Glutamatergic neuron (in vitro differentiated cells): ENCODE measurements at regions not wholly inside any gene's neighbourhood (a gene's known extent, or its start where the extent isn't known, plus 50 kb on each side); places are given as distances from the start of the nearest gene placed in this dataset.

Experiments
- DNase-seq: peaks from one replicate; pipeline ENCODE4 v3.0.0; 2022
- H3K27ac Mint-ChIP-seq: one replicate; pipeline ENCODE4 v1.8.0; 2020; ENCODE audit warnings: mild to moderate bottlenecking, mixed read lengths, inconsistent platforms; ENCODE audit not compliant: unreplicated experiment
- H3K27me3 Mint-ChIP-seq: one replicate; pipeline ENCODE4 v1.8.0; 2020; ENCODE audit warnings: mild to moderate bottlenecking, moderate library complexity, mixed read lengths, inconsistent platforms; ENCODE audit not compliant: unreplicated experiment
- H3K36me3 Mint-ChIP-seq: one replicate; pipeline ENCODE4 v1.8.0; 2020; ENCODE audit warnings: mild to moderate bottlenecking, mixed read lengths, inconsistent platforms; ENCODE audit not compliant: unreplicated experiment
- H3K4me1 Mint-ChIP-seq: one replicate; pipeline ENCODE4 v1.8.0; 2020; ENCODE audit warnings: mild to moderate bottlenecking, low read depth, mixed read lengths, inconsistent platforms; ENCODE audit not compliant: unreplicated experiment
- H3K4me3 Mint-ChIP-seq: one replicate; pipeline ENCODE4 v1.8.0; 2020; ENCODE audit warnings: mild to moderate bottlenecking, mixed read lengths, inconsistent platforms; ENCODE audit not compliant: unreplicated experiment
- H3K9me3 Mint-ChIP-seq: one replicate; pipeline ENCODE4 v1.8.0; 2020; ENCODE audit warnings: mild to moderate bottlenecking, moderate library complexity, mixed read lengths, inconsistent platforms; ENCODE audit not compliant: unreplicated experiment
- TF ChIP-seq, protein P1 (sequence below): fragments of 200-600 bp; sonication (generic); IDR thresholded peaks from one replicate; pipeline ENCODE4 v1.5.0; 2021; ENCODE audit not compliant: partially characterized antibody, unreplicated experiment

DNA sequence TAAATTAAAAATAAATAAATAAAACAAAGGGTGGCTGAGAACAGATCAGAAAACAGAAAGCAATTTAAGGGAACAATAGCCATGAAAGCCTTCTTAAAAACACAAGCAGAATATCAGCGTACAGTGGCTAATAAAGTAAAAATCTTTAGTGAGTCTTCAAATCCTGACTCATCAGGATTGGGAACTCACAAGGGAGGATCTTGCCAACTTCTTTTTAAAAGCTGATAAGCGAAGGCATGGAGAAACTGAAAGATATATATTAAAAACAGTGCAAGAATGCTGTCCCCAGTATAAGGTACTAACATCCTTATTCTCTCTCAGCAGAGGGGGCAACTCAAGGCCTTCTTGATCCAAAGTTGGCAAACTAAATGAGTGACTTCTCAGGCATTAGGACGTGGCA, 180.1 kb downstream of the DHX15 start:
- Mint-ChIP-seq H3K4me1 (no peaks in the 10 kb centered on the region), H3K4me3 (no peak overlapping the region), H3K9me3 (no peaks in the 10 kb centered on the region), H3K27me3 (no peaks in the 10 kb centered on the region), H3K36me3 (peaks cover 9% of the 10 kb centered on the region), H3K27ac (no peak overlapping the region)
- DNase-seq: no peak
- TF ChIP-seq, protein P1, sequence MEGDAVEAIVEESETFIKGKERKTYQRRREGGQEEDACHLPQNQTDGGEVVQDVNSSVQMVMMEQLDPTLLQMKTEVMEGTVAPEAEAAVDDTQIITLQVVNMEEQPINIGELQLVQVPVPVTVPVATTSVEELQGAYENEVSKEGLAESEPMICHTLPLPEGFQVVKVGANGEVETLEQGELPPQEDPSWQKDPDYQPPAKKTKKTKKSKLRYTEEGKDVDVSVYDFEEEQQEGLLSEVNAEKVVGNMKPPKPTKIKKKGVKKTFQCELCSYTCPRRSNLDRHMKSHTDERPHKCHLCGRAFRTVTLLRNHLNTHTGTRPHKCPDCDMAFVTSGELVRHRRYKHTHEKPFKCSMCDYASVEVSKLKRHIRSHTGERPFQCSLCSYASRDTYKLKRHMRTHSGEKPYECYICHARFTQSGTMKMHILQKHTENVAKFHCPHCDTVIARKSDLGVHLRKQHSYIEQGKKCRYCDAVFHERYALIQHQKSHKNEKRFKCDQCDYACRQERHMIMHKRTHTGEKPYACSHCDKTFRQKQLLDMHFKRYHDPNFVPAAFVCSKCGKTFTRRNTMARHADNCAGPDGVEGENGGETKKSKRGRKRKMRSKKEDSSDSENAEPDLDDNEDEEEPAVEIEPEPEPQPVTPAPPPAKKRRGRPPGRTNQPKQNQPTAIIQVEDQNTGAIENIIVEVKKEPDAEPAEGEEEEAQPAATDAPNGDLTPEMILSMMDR: no peak

DNA sequence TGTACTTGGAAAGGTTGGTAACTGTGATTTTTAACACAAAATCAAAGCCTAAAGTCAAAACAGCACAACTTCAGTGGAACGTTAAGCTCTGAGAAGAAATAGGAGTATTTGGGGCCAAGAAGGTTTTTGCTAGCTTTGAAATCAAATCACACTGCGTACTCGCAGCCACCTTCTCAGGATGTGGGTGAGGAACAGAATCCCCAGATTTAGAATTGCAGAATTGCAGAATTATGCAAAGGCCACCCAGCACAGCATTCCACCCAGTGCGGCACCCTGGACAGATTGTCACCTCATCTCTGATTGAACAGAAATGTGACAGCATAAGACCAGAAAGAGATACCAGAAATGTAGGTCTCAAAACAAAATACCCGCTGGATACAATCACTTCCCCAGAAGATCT, 181.1 kb downstream of the DHX15 start:
- Mint-ChIP-seq H3K4me3 (no peak overlapping the region), H3K36me3 (peaks cover 5% of the 10 kb centered on the region), H3K27ac (no peak overlapping the region), H3K27me3 (no peaks in the 10 kb centered on the region), H3K4me1 (no peaks in the 10 kb centered on the region), H3K9me3 (no peaks in the 10 kb centered on the region)
- TF ChIP-seq, protein P1: no peak
- DNase-seq: no peak

DNA sequence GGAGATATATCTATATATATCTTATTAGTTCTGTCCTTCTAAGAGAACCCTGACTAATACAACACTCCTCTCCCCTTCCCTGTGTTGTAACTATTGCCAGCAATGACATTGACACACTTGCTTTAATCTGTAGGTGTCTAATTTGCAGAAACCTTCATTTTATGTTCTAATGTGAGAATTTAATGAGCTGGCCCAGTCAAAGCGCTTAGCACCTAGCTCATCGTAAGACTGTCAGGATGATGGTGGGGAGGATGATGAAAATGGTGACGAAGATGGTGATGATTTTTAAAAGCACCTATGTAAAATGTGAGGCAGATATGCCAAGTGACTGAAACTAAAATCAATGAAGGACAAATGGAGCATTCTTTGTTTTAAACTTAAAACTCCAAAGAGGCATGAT, 183.8 kb downstream of the DHX15 start:
- no peak for DNase-seq
- TF ChIP-seq, protein P1: no peak
- Mint-ChIP-seq H3K9me3 (no peaks in the 10 kb centered on the region), H3K27ac (no peak overlapping the region), H3K4me1 (no peaks in the 10 kb centered on the region), H3K36me3 (no peaks in the 10 kb centered on the region), H3K27me3 (no peaks in the 10 kb centered on the region), H3K4me3 (no peak overlapping the region)

DNA sequence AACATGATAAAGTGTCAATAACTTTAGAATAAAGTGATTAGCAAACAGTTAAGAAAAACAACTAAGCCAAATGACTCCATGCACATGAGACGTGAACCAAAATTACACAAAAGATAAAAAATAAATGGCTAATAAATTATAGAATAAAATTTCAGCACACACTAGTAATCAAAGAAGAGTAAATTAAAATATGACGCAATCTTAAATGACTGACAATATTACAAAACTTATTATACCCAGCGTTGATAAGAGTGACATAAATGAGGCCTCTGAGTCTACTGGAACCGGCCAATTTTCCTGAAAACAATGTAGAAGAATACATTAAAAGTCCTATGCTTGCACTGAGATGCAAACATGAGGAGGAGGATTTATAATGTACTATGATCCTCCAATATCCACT, 187.4 kb downstream of the DHX15 start:
- H3K4me3 Mint-ChIP-seq: no peak overlapping the region
- TF ChIP-seq, protein P1: no peak
- no peak overlapping the region for H3K27ac Mint-ChIP-seq
- H3K4me1 Mint-ChIP-seq: peaks cover 14% of the 10 kb centered on the region
- no peaks in the 10 kb centered on the region for H3K9me3 Mint-ChIP-seq
- no peaks in the 10 kb centered on the region for H3K36me3 Mint-ChIP-seq
- no peaks in the 10 kb centered on the region for H3K27me3 Mint-ChIP-seq
- no peak for DNase-seq

DNA sequence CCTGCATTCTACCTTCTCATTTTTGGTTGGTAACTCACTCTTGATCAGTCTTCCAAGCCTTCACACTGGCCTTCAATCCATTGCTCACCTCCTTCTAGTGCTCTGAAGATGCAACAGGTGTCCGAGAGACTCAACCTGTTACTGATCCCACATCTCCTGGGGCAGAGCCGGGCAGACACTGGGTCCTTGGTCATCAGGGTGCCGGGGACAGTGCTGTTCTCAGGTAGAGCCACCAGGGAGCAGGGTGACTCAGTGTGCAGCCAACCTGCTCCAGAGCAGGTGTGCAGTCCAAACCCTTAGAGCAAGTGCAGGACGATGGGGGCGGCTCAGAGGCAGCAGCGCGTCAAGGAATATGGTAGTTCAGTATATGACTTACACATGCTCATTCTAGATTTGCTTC, 188.4 kb downstream of the DHX15 start:
- no peak overlapping the region for H3K27ac Mint-ChIP-seq
- no peak overlapping the region for H3K4me3 Mint-ChIP-seq
- no peak for DNase-seq
- H3K36me3 Mint-ChIP-seq: no peaks in the 10 kb centered on the region
- H3K4me1 Mint-ChIP-seq: peaks cover 14% of the 10 kb centered on the region
- no peaks in the 10 kb centered on the region for H3K9me3 Mint-ChIP-seq
- TF ChIP-seq, protein P1: no peak
- no peaks in the 10 kb centered on the region for H3K27me3 Mint-ChIP-seq
